Panc1 (cell line): ENCODE measurements at regions not wholly inside any gene's neighbourhood (a gene's known extent, or its start where the extent isn't known, plus 50 kb on each side); places are given as distances from the start of the nearest gene placed in this dataset.

Experiments used
- ATAC-seq: fragments of 200-7000 bp; cut with Tn5 transposase; 2 replicates; pipeline ENCODE4 v1.9.1; 2020; ENCODE audit warnings: mild to moderate bottlenecking, moderate library complexity
- BruUV-seq: library from RNA; stranded (reverse); fragments of 400-500 nt; replicated peaks from 2 replicates; lab custom pipeline; 2021; lab: Mats Ljungman, UMichigan
- CTCF ChIA-PET: fragments of 300-600 bp; sonication (Branson Sonifier 250); formaldehyde crosslinking; loops from one replicate; lab custom pipeline; 2022; ENCODE audit warnings: antibody characterized with exemption; lab: Charles Lee
- POLR2A ChIA-PET: fragments of 300-600 bp; sonication (Branson Sonifier 250); formaldehyde crosslinking; loops from one replicate; lab custom pipeline; 2022; ENCODE audit warnings: antibody characterized with exemption; lab: Charles Lee
- DNase-seq: peaks from one replicate; pipeline ENCODE4 v3.0.0-alpha.2; 2010; ENCODE audit warnings: low read depth, low spot score
- H3K27ac ChIP-seq: 2 replicates; pipeline ENCODE4 v1.5.1; 2011; ENCODE audit warnings: mild to moderate bottlenecking, low read length, inconsistent platforms
- H3K27me3 ChIP-seq: fragments of 200-500 bp; sonication (Bioruptor generic); 2 replicates; pipeline ENCODE4 v1.6.0; 2014; ENCODE audit warnings: low read length, inconsistent platforms; ENCODE audit not compliant: control insufficient read depth, insufficient read depth
- H3K36me3 ChIP-seq: fragments of 200-500 bp; sonication (Bioruptor generic); 2 replicates; pipeline ENCODE4 v1.5.1; 2014; ENCODE audit warnings: inconsistent platforms, mild to moderate bottlenecking, low read length, moderate library complexity; ENCODE audit not compliant: control insufficient read depth, insufficient read depth
- H3K4me1 ChIP-seq: 2 replicates; pipeline ENCODE4 v1.5.1; 2011; ENCODE audit warnings: inconsistent platforms, mild to moderate bottlenecking, low read length, moderate library complexity; ENCODE audit not compliant: control insufficient read depth, insufficient read depth
- H3K4me3 ChIP-seq, 2 experiments: 2 replicates each; pipeline ENCODE4 v1.5.1; 2011 to 2012; ENCODE audit warnings: low read depth in 2 of 2, low read length in 2 of 2, mild to moderate bottlenecking in 2 of 2, inconsistent platforms in 1 of 2, moderate library complexity in 1 of 2
- H3K9me3 ChIP-seq: fragments of 200-500 bp; sonication (Bioruptor generic); 2 replicates; pipeline ENCODE4 v1.5.1; 2014; ENCODE audit warnings: low read depth, mild to moderate bottlenecking, inconsistent platforms, low read length, moderate library complexity; ENCODE audit not compliant: control insufficient read depth, insufficient read depth
- CTCF ChIP-seq: fragments of 450-650 bp; IDR thresholded peaks from 2 replicates; pipeline ENCODE4 v1.5.1; 2017; ENCODE audit warnings: mild to moderate bottlenecking
- POLR2AphosphoS5 ChIP-seq: IDR thresholded peaks from 2 replicates; pipeline ENCODE4 v1.6.1; 2012; ENCODE audit warnings: mild to moderate bottlenecking, low read depth, low read length, moderate library complexity
- REST ChIP-seq, 2 experiments: IDR thresholded peaks; 2 replicates each; pipeline ENCODE4 v1.6.1; 2011 to 2012; ENCODE audit warnings: low read depth in 2 of 2, control low read depth in 1 of 2, low read length in 1 of 2, mild to moderate bottlenecking in 1 of 2, moderate library complexity in 1 of 2; ENCODE audit not compliant: insufficient read depth in 1 of 2
- SIN3A ChIP-seq: IDR thresholded peaks from 2 replicates; pipeline ENCODE4 v1.6.1; 2012; ENCODE audit warnings: low read depth, mild to moderate bottlenecking, low read length, moderate library complexity, borderline replicate concordance; ENCODE audit not compliant: insufficient read depth
- TCF7L2 ChIP-seq: IDR thresholded peaks from 2 replicates; pipeline ENCODE4 v1.6.1; 2011; ENCODE audit warnings: mild to moderate bottlenecking, low read depth, low read length, inconsistent platforms
- in situ Hi-C: cut with HindIII; loops from 2 replicates; pipeline ENCODE4 v1.10.0; 2016; ENCODE audit warnings: low sequenced_read_pairs, low pct_unique_long_range_greater_than_20kb
- intact Hi-C: fragments of 100-400 bp; cut with micrococcal nuclease; formaldehyde crosslinking; loops from one replicate; pipeline ENCODE4 v1.10.0; 2022; ENCODE audit not compliant: unreplicated experiment

- H3K27me3 ChIP-seq, result no peaks in the 10 kb centered on the region
- no peak overlapping the region for H3K27ac ChIP-seq
- CTCF ChIA-PET, result no interaction called here
- intact Hi-C loops (no loop called here), in situ Hi-C loops (no loop called here)
- H3K4me1 ChIP-seq, result no peaks in the 10 kb centered on the region
- ATAC-seq (no peak), DNase-seq (no peak)
- H3K9me3 ChIP-seq, result no peaks in the 10 kb centered on the region
- no peaks in the 10 kb centered on the region for H3K36me3 ChIP-seq
- no peak overlapping the region for H3K4me3 ChIP-seq
- BruUV-seq, result no TSS peak
- POLR2A ChIA-PET, result no interaction called here
- TF ChIP-seq TCF7L2 (no peak), POLR2AphosphoS5 (no peak)
Observed at GRCh38 chrX:94908171-94908570, 1234.2 kb downstream of the FAM133A start.

GRCh38 chrX:94908648-94909047 lies 1234.6 kb downstream of the FAM133A start:
- H3K27me3 ChIP-seq, result no peaks in the 10 kb centered on the region
- POLR2A ChIA-PET, result no interaction called here
- CTCF ChIA-PET, result no interaction called here

More at GRCh38 chrX:94908648-94909047, 1234.6 kb downstream of the FAM133A start:
- no peak for DNase-seq
- TF ChIP-seq REST (IDR thresholded peaks at IDR 0.05; ENCODE audit: insufficient read depth in 1 of 2, low read depth in 2 of 2, low read length in 1 of 2) (no peak), SIN3A (no peak), TCF7L2 (no peak), POLR2AphosphoS5 (no peak), CTCF (no peak)
- ATAC-seq, result no peak
- no peaks in the 10 kb centered on the region for H3K36me3 ChIP-seq
- H3K4me1 ChIP-seq, result no peaks in the 10 kb centered on the region
- in situ Hi-C loops, result no loop called here
- H3K27ac ChIP-seq, result no peak overlapping the region
- H3K9me3 ChIP-seq, result no peaks in the 10 kb centered on the region
- no peak overlapping the region for H3K4me3 ChIP-seq
- intact Hi-C loops, result no loop called here
- no TSS peak for BruUV-seq
